ENCODE measurements at regions not wholly inside any gene's neighbourhood (a gene's known extent, or its start where the extent isn't known, plus 50 kb on each side); places are given as distances from the start of the nearest gene placed in this dataset.
A peak's percentile ranks its signal among the peaks of the same experiment; 100 is the strongest.

DNA sequence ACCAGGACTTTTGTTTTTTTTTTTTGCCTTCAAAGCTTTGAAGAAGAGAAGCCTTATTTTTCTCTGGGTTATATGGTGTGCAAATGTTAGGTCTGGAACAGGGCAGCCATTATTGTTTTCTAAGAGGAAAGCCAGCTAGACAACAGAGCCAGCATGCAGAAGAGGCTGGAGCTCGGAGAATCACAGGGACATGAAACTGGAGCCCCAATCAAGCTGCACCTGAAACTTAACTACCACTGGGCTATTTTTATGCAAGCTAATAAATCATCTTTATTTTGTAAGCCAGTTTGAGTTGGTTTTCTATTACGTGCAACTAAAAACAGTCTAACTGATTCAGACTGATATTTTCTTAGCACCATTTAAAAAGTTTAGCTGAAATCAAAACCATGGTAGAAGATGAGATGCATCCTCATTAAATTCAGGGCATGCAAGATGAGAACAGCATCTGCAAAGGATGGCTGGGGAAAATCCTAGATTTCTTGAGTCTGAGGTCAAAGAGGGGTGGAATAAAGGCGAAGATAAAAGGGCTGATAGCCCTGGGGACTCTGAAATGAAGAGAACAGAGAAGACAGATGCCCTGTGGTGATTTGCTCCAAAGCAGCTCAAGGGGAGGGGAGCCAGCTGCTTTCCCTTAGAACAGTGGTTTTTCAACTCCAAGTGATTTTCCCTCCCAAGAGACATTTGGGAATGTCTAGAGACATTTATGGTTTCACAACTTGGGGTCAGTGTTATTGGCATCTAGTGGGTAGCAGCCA, 177.1 kb upstream of the WSCD1 start:
- no peaks in the 10 kb centered on the region for H3K79me2 ChIP-seq (ENCODE audit: low read depth)
- Mint-ChIP-seq H3K27me3 (ENCODE audit: insufficient read depth, low read depth) (peaks cover 14% of the 10 kb centered on the region), H3K9me3 (peaks cover 29% of the 10 kb centered on the region), H3K27ac (peak overlapping the region; percentile 85), H3K36me3 (peaks cover 1% of the 10 kb centered on the region), H3K4me3 (no peak overlapping the region), H3K4me1 (peaks cover 54% of the 10 kb centered on the region)
- peak overlapping the region; percentile 47 for H3K4me2 ChIP-seq
- no peak for TF ChIP-seq EZH2 (IDR thresholded peaks at IDR 0.05)
- TF ChIP-seq, protein P1, sequence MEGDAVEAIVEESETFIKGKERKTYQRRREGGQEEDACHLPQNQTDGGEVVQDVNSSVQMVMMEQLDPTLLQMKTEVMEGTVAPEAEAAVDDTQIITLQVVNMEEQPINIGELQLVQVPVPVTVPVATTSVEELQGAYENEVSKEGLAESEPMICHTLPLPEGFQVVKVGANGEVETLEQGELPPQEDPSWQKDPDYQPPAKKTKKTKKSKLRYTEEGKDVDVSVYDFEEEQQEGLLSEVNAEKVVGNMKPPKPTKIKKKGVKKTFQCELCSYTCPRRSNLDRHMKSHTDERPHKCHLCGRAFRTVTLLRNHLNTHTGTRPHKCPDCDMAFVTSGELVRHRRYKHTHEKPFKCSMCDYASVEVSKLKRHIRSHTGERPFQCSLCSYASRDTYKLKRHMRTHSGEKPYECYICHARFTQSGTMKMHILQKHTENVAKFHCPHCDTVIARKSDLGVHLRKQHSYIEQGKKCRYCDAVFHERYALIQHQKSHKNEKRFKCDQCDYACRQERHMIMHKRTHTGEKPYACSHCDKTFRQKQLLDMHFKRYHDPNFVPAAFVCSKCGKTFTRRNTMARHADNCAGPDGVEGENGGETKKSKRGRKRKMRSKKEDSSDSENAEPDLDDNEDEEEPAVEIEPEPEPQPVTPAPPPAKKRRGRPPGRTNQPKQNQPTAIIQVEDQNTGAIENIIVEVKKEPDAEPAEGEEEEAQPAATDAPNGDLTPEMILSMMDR (IDR thresholded peaks at IDR 0.05) = no peak
- no peak for TF ChIP-seq EZH2phosphoT487 (IDR thresholded peaks at IDR 0.05)
- peaks cover 9% of the 10 kb centered on the region for H3K9me3 ChIP-seq (ENCODE audit: low read depth)
- H3K36me3 ChIP-seq = no peaks in the 10 kb centered on the region
- no peaks in the 10 kb centered on the region for H3K27me3 ChIP-seq
- peaks cover 50% of the 10 kb centered on the region for H3K4me1 ChIP-seq
- H4K20me1 ChIP-seq (ENCODE audit: low read depth) = no peaks in the 10 kb centered on the region
- H3K9ac ChIP-seq = no peak overlapping the region
- peak overlapping the region; percentile 2 for H3K4me3 ChIP-seq
- H3K27ac ChIP-seq = peak overlapping the region; percentile 73
- no peak overlapping the region for H2AFZ ChIP-seq (replicated peaks)
- peak; percentile 63 for DNase-seq (ENCODE audit: low spot score)
- peaks cover 39% of the 10 kb centered on the region for H3F3A ChIP-seq (ENCODE audit: low read depth)

DNA sequence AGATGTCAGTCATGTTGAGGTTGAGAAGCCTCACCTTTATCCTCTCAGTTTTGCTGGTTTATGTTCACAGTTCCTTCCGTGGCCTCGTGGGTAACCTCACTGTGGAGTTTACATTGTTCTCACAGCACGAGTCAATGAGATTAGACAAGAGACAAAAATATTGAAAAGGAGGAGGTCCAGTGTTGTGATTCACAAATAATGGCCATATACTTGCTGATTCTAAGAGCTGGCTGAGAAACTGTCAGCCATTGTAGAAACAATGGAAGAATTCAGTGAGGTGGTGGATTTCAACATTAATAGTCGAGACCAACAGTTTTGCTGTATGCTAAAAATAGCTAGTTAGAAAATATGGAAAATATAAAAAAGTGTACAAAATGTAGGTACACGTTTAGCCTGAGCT, 176.4 kb upstream of the WSCD1 start:
- no peaks in the 10 kb centered on the region for H4K20me1 ChIP-seq (ENCODE audit: low read depth)
- no peaks in the 10 kb centered on the region for H3K27me3 ChIP-seq
- no peak for TF ChIP-seq EZH2 (IDR thresholded peaks at IDR 0.05)
- TF ChIP-seq, protein P1 (IDR thresholded peaks at IDR 0.05) = no peak
- no peak for TF ChIP-seq EZH2phosphoT487 (IDR thresholded peaks at IDR 0.05)
- no peak overlapping the region for H2AFZ ChIP-seq (replicated peaks)
- Mint-ChIP-seq H3K4me1 (peaks cover 57% of the 10 kb centered on the region), H3K27me3 (ENCODE audit: insufficient read depth, low read depth) (peaks cover 16% of the 10 kb centered on the region), H3K4me3 (peak overlapping the region; percentile 19), H3K36me3 (peaks cover 1% of the 10 kb centered on the region), H3K9me3 (peaks cover 27% of the 10 kb centered on the region), H3K27ac (peak overlapping the region; percentile 81)
- no peaks in the 10 kb centered on the region for H3K36me3 ChIP-seq
- no peak overlapping the region for H3K9ac ChIP-seq
- no peak for DNase-seq (ENCODE audit: low spot score)
- H3K4me1 ChIP-seq = peaks cover 50% of the 10 kb centered on the region
- peak overlapping the region; percentile 47 for H3K4me2 ChIP-seq
- peak overlapping the region; percentile 73 for H3K27ac ChIP-seq
- peaks cover 39% of the 10 kb centered on the region for H3F3A ChIP-seq (ENCODE audit: low read depth)
- H3K4me3 ChIP-seq = no peak overlapping the region
- no peaks in the 10 kb centered on the region for H3K79me2 ChIP-seq (ENCODE audit: low read depth)
- peaks cover 9% of the 10 kb centered on the region for H3K9me3 ChIP-seq (ENCODE audit: low read depth)

DNA sequence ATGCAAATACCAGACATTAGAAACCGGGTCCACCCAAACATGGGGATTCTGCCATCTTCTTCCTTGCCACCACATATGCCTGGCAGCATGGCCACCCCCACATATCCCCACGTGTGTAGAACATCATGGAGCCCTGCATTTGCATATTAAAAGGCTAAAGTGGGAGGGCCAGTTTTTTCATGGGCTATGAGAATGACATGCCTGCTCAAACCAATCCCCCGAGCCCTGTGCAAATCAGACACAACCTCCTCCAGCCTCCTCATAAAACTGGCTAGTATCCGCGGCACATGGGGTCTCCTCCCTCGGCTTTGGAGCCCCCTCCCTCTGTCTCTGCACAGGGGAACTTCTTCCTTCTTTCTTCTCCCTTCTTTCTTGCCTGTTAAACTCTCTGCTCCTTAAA, 174.9 kb upstream of the WSCD1 start:
- Histone ChIP-seq H3F3A (ENCODE audit: low read depth) (peaks cover 39% of the 10 kb centered on the region), H3K9ac (no peak overlapping the region), H3K9me3 (ENCODE audit: low read depth) (peaks cover 3% of the 10 kb centered on the region), H4K20me1 (ENCODE audit: low read depth) (no peaks in the 10 kb centered on the region), H3K4me3 (no peak overlapping the region), H3K4me1 (peaks cover 50% of the 10 kb centered on the region), H3K36me3 (no peaks in the 10 kb centered on the region), H3K27me3 (no peaks in the 10 kb centered on the region), H3K4me2 (no peak overlapping the region), H2AFZ (replicated peaks) (no peak overlapping the region), H3K79me2 (ENCODE audit: low read depth) (no peaks in the 10 kb centered on the region), H3K27ac (no peak overlapping the region)
- Mint-ChIP-seq H3K27ac (peak overlapping the region; percentile 83), H3K4me3 (no peak overlapping the region), H3K9me3 (peaks cover 16% of the 10 kb centered on the region), H3K4me1 (peaks cover 57% of the 10 kb centered on the region), H3K36me3 (peaks cover 1% of the 10 kb centered on the region), H3K27me3 (ENCODE audit: insufficient read depth, low read depth) (peaks cover 16% of the 10 kb centered on the region)
- DNase-seq (ENCODE audit: low spot score) = no peak
- no peak for TF ChIP-seq EZH2 (IDR thresholded peaks at IDR 0.05)
- TF ChIP-seq, protein P1 (IDR thresholded peaks at IDR 0.05) = no peak
